BLaER1 treated with 17β-estradiol and CSF1 and Interleukin-3, amounts not matched to agents 10 nM and 100 nM (cell line): ENCODE measurements at regions not wholly inside any gene's neighbourhood (a gene's known extent, or its start where the extent isn't known, plus 50 kb on each side); places are given as distances from the start of the nearest gene placed in this dataset.

Source experiments
- H3K27ac ChIP-seq, 11 experiments: shearing (Covaris generic); formaldehyde crosslinking; 2 replicates each; pipeline ENCODE4 v1.8.1; 2022
- H3K27me3 ChIP-seq, 11 experiments: shearing (Covaris generic); formaldehyde crosslinking; 2 replicates each; pipeline ENCODE4 v1.8.1; 2022
- H3K36me3 ChIP-seq, 11 experiments: shearing (Covaris generic); formaldehyde crosslinking; 2 replicates each; pipeline ENCODE4 v1.8.1; 2022
- H3K4me1 ChIP-seq, 10 experiments: shearing (Covaris generic); formaldehyde crosslinking; 2 replicates each; pipeline ENCODE4 v1.8.1; 2022
- H3K4me2 ChIP-seq, 11 experiments: shearing (Covaris generic); formaldehyde crosslinking; 2 replicates each; pipeline ENCODE4 v1.8.1; 2022
- H3K4me3 ChIP-seq, 10 experiments: shearing (Covaris generic); formaldehyde crosslinking; 2 replicates each; pipeline ENCODE4 v1.8.1; 2022
- H3K9ac ChIP-seq, 11 experiments: shearing (Covaris generic); formaldehyde crosslinking; 2 replicates each; pipeline ENCODE4 v1.8.1; 2022
- H3K9me3 ChIP-seq, 11 experiments: shearing (Covaris generic); formaldehyde crosslinking; replicated peaks in 1 of 11; 2 replicates each; pipeline ENCODE4 v1.8.1; 2022
- H4K20me1 ChIP-seq, 11 experiments: shearing (Covaris generic); formaldehyde crosslinking; 2 replicates each; pipeline ENCODE4 v1.8.1; 2022
- Cebpa-rat ChIP-seq, 11 experiments: shearing (Covaris generic); IDR thresholded peaks; 2 replicates each; pipeline ENCODE4 v1.8.1; 2022

GRCh38 chr6:168130697-168131371, 51.8 kb upstream of the FRMD1 start:
- Histone ChIP-seq H3K27me3 (no peaks in the 10 kb centered on the region), H3K36me3 (no peaks in the 10 kb centered on the region), H3K27ac (no peak overlapping the region), H3K9me3 (no peaks in the 10 kb centered on the region), H3K4me3 (no peak overlapping the region), H3K4me2 (no peak overlapping the region), H4K20me1 (peaks cover 0 to 3% (median 0%) of the 10 kb centered on the region in 11 experiments; a peak in 1 of 22 replicates), H3K4me1 (peaks cover 0 to 10% (median 0%) of the 10 kb centered on the region in 10 experiments; a peak in 8 of 20 replicates), H3K9ac (no peak overlapping the region)
- TF ChIP-seq Cebpa-rat (IDR thresholded peaks at IDR 0.05): no peak

GRCh38 chr6:168130168-168130696, 51.2 kb upstream of the FRMD1 start:
- no peak for TF ChIP-seq Cebpa-rat (IDR thresholded peaks at IDR 0.05)
- Histone ChIP-seq H3K4me1 (peaks cover 0 to 10% (median 0%) of the 10 kb centered on the region in 10 experiments; a peak in 8 of 20 replicates), H3K4me3 (no peak overlapping the region), H3K27ac (no peak overlapping the region), H3K9me3 (no peaks in the 10 kb centered on the region), H3K36me3 (no peaks in the 10 kb centered on the region), H3K27me3 (no peaks in the 10 kb centered on the region), H4K20me1 (peaks cover 0 to 3% (median 0%) of the 10 kb centered on the region in 11 experiments; a peak in 1 of 22 replicates), H3K9ac (no peak overlapping the region), H3K4me2 (no peak overlapping the region)

- Histone ChIP-seq H3K27me3 (no peaks in the 10 kb centered on the region), H4K20me1 (peaks cover 0 to 3% (median 0%) of the 10 kb centered on the region in 11 experiments; a peak in 1 of 22 replicates), H3K4me2 (no peak overlapping the region), H3K27ac (no peak overlapping the region), H3K36me3 (no peaks in the 10 kb centered on the region), H3K9me3 (no peaks in the 10 kb centered on the region), H3K4me3 (no peak overlapping the region), H3K9ac (no peak overlapping the region), H3K4me1 (peaks cover 0 to 9% (median 0%) of the 10 kb centered on the region in 10 experiments; a peak in 8 of 20 replicates)
- TF ChIP-seq Cebpa-rat (IDR thresholded peaks at IDR 0.05): no peak
These were observed 50.5 kb upstream of the FRMD1 start for GRCh38 chr6:168129292-168130167.

GRCh38 chr6:168128631-168129291, 49.7 kb upstream of the FRMD1 start:
- Histone ChIP-seq H3K4me3 (no peak overlapping the region), H3K27me3 (no peaks in the 10 kb centered on the region), H3K9ac (no peak overlapping the region), H3K27ac (no peak overlapping the region), H3K9me3 (no peaks in the 10 kb centered on the region), H4K20me1 (peaks cover 0 to 3% (median 0%) of the 10 kb centered on the region in 11 experiments; a peak in 1 of 22 replicates), H3K4me2 (no peak overlapping the region), H3K36me3 (no peaks in the 10 kb centered on the region), H3K4me1 (peaks cover 0 to 5% (median 0%) of the 10 kb centered on the region in 10 experiments; a peak in 2 of 20 replicates)
- TF ChIP-seq Cebpa-rat (IDR thresholded peaks at IDR 0.05): no peak
